GM12864 (cell line): ENCODE measurements at regions not wholly inside any gene's neighbourhood (a gene's known extent, or its start where the extent isn't known, plus 50 kb on each side); places are given as distances from the start of the nearest gene placed in this dataset.

Experiments used
- DNase-seq: peaks from one replicate; pipeline ENCODE4 v3.0.0-alpha.2; 2011; ENCODE audit warnings: low read depth
- H3K4me3 ChIP-seq: 2 replicates; pipeline ENCODE4 v1.5.1; 2011; ENCODE audit warnings: mild to moderate bottlenecking, low read depth, low read length, control low read depth
- TF ChIP-seq, protein P1 (sequence below): IDR thresholded peaks from 2 replicates; pipeline ENCODE4 v1.5.1; 2011; ENCODE audit warnings: low read depth, mild to moderate bottlenecking, moderate library complexity, low read length, control low read depth, inconsistent platforms; ENCODE audit errors: missing control alignments

DNA sequence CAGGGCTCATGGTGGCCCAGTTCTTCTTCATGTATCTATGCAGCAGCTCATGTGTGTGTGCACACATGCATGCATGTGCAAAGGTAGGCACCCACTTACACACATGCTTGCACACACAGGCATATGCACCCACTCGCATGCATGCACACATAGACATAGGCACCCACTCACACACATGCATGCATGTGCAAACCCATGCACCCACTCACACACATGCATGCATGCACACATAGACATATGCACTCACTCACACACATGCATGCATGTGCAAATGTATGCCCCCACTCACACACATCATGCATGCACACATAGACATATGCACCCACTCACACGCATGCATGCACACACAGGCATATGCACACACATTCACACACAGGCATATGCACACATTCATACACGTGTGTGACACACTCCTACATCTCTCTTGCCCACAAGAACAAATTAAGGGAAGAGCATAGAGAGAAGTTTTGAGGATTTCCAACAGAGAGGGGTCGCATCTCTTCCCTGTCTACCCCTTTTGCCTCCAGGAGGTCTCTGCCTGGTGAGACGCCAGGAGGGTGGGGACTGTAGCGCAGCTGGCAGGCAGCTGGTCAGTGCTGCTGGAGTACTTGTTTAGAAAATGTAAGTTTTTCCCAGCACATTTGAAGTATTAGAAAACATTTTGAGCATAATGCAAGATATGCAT, 63.9 kb upstream of the ARHGEF7 start:
- H3K4me3 ChIP-seq, result no peak overlapping the region
- TF ChIP-seq, protein P1, sequence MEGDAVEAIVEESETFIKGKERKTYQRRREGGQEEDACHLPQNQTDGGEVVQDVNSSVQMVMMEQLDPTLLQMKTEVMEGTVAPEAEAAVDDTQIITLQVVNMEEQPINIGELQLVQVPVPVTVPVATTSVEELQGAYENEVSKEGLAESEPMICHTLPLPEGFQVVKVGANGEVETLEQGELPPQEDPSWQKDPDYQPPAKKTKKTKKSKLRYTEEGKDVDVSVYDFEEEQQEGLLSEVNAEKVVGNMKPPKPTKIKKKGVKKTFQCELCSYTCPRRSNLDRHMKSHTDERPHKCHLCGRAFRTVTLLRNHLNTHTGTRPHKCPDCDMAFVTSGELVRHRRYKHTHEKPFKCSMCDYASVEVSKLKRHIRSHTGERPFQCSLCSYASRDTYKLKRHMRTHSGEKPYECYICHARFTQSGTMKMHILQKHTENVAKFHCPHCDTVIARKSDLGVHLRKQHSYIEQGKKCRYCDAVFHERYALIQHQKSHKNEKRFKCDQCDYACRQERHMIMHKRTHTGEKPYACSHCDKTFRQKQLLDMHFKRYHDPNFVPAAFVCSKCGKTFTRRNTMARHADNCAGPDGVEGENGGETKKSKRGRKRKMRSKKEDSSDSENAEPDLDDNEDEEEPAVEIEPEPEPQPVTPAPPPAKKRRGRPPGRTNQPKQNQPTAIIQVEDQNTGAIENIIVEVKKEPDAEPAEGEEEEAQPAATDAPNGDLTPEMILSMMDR, result no peak
- DNase-seq, result no peak

DNA sequence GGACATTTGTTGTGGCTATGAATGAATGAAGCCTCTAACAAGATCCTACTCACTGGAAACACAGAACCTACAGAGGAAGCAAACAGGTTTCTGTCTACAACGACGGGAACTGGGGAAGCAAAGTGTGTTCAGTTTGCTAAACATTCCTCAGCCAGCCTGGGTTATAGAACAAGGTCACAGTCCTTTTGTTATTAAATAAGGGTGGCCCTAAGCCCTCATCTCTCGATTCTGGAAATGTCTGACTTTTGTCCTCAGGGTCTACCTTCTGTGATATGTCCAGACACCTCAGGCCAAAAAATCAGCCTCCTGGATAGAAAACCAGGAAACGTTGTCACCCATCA, 64.6 kb upstream of the ARHGEF7 start:
- no peak overlapping the region for H3K4me3 ChIP-seq
- DNase-seq, result no peak

DNA sequence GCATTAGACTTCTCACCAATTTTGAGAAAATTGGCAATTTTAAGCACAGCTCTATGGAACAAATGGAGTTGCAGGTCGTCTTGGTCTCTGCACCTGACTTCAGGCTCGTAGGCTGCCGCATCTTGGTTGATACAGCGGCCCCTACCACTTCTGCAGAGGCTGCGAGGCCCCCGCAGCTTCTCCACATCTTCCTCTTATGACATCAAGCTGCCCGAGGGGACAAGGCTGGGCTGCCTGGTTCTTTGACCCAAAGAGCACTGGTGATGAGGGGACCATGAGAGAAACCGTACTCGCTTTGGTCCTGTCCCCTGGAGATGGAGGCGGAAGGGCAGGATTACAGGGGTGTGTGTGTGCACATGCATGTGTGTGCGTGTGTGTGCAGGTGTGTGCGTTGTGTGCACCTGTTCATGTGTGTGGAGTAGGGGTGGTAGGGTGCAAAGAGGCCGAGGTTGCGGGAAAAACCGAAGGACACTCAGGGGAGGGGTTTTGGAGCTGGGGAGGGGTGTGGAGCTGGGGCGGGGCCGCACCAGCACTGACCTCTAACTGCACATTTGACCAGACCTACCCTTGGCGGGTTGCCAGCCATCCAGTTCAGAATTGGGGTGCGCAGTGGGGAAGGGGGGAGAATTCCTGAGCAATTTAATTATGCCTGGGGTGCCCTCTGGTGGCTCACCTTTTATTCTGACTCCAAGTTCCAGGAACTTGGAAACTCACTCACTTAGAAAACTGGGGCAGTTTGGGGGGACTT, 65.1 kb upstream of the ARHGEF7 start:
- TF ChIP-seq, protein P1, result peak; percentile 42
- H3K4me3 ChIP-seq, result no peak overlapping the region
- DNase-seq, result no peak

More for the DNA sequence above, 64.6 kb upstream of the ARHGEF7 start:
- TF ChIP-seq, protein P1, result no peak

- H3K4me3 ChIP-seq, result no peak overlapping the region
- TF ChIP-seq, protein P1, result no peak
- DNase-seq, result no peak
These were observed 66.7 kb upstream of the ARHGEF7 start for GRCh38 chr13:111048387-111048786.

DNA sequence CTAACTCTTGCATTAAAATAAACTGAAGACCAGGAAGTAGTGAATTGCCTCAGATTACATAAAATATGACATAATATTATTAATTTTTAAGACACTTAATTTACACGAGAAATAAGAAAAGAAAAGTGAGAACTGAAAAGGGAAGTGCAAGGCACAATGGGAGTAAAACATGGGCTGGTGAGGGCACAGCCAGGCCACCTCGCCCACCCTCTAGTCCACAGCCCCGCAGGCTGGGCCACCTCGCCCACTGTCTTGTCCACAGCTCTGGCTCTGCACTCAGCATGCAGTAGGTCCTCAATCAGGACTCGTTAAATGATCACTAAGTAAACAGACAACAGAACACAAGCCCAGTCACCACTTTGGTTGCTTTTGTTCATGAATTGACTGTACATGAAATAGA, 67.8 kb upstream of the ARHGEF7 start:
- no peak overlapping the region for H3K4me3 ChIP-seq
- TF ChIP-seq, protein P1, result no peak
- DNase-seq, result no peak

GRCh38 chr13:111046590-111047141, 68.4 kb upstream of the ARHGEF7 start:
- TF ChIP-seq, protein P1, result peak; percentile 47
- DNase-seq, result no peak
- no peak overlapping the region for H3K4me3 ChIP-seq
